ENCODE measurements at regions not wholly inside any gene's neighbourhood (a gene's known extent, or its start where the extent isn't known, plus 50 kb on each side); places are given as distances from the start of the nearest gene placed in this dataset.
"Not testable (repeated sequence)": the region's sequence is repeated elsewhere in the genome, so short reads cannot be mapped to it uniquely, and the experiment has no call there.

DNA sequence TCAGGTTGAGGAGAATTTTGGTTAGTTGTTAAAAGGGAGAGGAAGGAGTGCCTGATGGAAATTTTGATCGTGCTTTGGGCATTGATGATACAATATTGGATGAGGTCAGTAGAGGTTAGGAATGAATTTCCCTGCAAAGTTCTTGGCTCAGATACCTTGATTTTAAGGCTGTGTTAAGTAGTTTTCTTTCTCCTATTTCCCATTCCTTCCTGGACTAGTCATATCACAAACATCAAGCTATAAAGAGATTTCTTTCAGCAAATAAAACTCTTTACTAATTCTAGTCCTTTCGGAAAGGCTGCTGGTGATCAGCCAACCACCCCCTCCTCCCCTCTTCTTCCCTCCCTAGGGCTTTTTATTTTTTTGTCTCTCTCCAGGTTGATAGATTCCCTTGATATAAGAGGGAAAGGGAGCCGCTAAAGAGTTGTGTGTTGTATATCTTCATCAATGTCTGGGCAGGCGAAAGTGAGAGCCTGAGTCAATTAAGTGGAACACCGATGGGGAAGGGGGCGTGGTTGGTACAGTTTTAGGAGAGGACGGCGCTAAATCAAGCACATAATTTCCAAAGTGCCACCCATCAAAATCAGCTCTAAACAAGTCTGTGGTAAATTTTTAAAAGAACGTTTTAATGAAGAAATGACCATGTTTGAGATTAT lies 100.1 kb upstream of the PLXNA2 start:
- intact Hi-C loops (cut with micrococcal nuclease): no loop called here

DNA sequence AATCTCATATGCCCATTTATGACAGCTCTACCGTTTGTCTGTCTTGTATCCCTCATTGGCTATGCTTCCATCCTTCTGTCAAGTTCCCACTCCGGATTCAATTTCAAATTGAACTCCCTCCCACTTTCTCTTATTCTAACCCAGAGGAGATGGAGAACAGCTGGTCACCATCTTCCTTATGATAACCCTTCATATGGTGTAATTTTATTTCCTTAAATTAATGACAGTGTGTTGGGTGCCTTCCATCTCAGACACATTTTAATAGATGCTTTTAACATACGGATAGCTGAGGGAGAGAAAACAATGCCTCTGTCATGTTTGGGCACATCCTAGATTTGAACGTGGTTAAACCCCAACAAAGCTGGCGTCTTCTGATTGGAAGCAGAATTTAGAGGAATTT lies 103.0 kb upstream of the PLXNA2 start:
- intact Hi-C loops (cut with micrococcal nuclease): no loop called here

DNA sequence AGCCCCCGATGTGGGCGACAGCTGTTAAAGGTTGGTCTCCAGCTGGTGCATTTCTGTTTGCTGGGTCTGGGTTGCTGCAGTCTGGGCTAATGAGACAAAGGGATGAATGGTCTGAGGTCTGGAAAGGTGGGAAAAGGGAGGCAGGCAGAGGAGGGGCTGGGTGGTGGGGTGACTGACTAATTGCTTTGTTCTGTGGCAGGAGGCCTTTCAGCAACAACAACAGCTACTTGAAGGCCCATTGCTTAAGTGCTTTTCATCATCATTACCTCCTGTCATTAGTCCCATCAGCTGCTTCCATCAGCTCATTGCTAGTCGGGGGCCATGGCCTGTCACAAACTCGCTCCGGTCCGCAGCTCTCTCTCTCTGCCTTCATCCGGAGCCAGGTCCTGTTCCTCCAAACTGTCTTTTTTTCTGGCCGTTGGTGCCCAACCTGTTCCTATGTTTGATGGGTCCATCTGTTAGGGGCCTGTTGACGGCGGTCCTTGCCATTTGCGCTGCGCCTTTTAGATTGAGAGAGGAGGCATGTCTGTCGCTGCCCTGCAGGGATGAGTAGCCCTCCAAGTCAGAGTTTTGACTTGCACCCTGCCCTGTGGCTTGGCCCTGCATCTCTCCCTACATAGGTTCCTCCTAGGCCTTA lies 105.6 kb upstream of the PLXNA2 start:
- intact Hi-C loops (cut with micrococcal nuclease): no loop called here

- intact Hi-C loops (cut with micrococcal nuclease): no loop called here
These were observed 106.6 kb upstream of the PLXNA2 start for GRCh38 chr1:208350815-208351214.

GRCh38 chr1:208351838-208352237 lies 107.7 kb upstream of the PLXNA2 start:
- intact Hi-C loops (cut with micrococcal nuclease): no loop called here

DNA sequence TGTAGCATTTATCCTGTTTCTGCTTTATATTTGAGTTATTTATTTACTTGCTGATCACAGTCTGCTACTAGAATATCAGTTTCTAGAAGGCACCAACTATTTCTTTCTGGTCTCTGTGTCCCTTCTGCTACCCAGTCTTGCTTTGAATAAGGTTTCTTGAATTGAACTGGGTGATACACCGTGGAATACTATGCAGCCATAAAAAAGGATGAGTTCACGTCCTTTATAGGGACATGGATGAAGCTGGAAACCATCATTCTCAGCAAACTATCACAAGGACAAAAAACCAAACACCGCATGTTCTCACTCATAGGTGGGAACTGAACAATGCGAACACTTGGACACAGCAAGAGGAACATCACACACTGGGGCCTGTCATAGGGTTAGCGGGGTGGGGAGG lies 109.6 kb upstream of the PLXNA2 start:
- intact Hi-C loops (cut with micrococcal nuclease): not testable (repeated sequence)

- intact Hi-C loops (cut with micrococcal nuclease): no loop called here
These were observed 113.7 kb upstream of the PLXNA2 start for GRCh38 chr1:208357644-208358507.

GRCh38 chr1:208358651-208359050 lies 114.5 kb upstream of the PLXNA2 start:
- intact Hi-C loops (cut with micrococcal nuclease): no loop called here

DNA sequence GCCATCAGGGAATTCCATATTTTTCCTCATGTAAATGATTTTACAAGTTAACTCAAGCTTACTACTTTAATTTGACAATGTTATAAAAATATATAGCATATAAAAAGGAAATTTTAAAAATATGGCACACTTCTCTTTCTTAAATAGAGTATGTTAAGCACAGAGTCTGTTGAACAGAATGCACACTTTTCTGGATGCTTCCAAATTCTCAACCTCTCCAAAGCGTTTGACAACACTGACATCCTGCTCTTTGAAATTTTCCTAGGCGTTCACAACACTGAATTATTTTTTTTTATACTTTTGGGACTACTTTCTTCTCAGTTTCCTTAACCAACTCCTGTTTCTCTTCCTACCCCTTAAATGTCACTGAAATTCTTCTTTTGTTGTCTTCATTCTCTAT lies 117.8 kb upstream of the PLXNA2 start:
- intact Hi-C loops (cut with micrococcal nuclease): no loop called here

GRCh38 chr1:208366559-208366958 lies 122.4 kb upstream of the PLXNA2 start:
- intact Hi-C loops (cut with micrococcal nuclease): no loop called here

GRCh38 chr1:208369045-208369444 lies 124.9 kb upstream of the PLXNA2 start:
- intact Hi-C loops (cut with micrococcal nuclease): no loop called here

- intact Hi-C loops (cut with micrococcal nuclease): no loop called here
These were observed 125.5 kb upstream of the PLXNA2 start for GRCh38 chr1:208369658-208370057.

GRCh38 chr1:208374391-208374941 lies 130.3 kb upstream of the PLXNA2 start:
- intact Hi-C loops (cut with micrococcal nuclease): no loop called here

DNA sequence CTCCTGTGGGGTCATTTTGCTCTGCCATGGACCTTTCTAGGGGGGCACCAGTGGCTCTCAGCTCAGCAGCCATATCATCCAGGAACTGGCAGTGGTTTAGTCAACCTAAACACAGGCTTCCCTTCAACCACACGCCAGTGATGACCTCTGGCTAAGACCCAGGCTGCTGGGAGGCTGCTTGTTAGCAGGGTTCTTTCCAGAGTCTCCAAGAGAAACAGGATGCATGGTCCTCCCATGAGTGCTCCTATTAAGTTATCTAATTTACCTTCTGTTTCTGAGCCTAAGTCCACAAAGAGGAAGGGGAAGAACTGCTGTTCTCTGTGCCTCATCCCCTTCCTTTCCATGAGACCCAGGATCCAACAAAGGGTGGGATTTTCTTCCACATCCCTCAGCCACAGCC lies 137.3 kb upstream of the PLXNA2 start:
- intact Hi-C loops (cut with micrococcal nuclease): no loop called here

DNA sequence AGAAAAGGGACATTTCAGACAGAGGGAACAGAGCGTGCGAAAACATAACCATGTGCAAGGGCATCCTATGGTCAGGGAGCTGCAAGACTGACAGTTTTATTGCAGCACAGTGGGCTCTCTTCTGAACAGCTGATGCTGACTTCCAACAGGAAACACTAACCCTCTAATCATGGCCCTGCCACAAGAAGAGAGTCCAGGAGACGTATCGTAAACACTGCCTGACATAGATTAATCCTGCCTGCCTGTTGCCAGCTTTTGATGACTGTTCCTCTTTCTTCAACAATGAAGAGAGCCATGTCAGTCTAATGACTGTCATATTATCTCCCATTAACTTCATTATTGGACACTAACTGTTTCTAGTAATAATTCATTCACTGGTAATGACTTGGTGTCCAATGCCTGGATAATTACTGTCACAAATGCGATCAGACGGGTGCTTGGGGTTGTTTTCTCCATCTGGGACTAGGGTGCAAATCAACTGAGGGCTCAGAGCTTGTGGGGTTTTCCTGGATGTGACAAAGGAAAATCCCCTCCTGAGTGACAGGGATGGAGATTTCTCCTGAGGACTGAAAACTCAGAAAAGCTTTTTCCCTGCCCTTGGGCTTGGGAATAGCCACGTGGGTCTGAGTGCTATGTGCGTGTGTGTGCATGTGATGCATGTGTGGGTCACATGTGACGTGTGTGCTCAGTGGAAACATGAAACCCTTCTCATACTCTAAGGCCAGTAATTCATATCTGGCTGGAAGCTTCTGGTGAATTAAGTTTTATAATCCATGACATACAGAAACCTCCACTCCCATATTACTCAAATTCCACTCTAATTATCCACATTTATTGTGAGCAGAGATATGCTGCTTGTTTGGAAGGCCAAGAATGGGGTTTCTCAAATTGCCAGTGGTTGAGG lies 144.0 kb upstream of the PLXNA2 start:
- intact Hi-C loops (cut with micrococcal nuclease): no loop called here

DNA sequence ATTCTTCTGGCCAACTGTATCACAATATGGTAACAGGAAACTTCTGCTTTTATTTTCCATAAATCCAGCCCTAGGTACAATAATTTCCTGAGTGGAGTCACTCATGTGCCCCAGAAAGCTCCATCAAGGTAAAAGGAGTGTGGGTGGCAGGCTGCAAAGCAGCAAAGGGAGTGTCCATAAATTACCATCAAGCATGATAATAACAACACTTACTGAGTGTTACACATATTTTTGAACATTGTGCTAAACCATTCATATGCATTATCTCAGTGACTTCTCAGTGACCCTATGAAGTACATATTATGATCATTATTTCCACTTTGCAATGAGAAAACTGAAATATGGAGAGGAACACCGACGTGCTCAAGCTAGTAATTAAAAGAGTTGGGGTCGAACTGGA lies 149.2 kb upstream of the PLXNA2 start:
- intact Hi-C loops (cut with micrococcal nuclease): no loop called here

DNA sequence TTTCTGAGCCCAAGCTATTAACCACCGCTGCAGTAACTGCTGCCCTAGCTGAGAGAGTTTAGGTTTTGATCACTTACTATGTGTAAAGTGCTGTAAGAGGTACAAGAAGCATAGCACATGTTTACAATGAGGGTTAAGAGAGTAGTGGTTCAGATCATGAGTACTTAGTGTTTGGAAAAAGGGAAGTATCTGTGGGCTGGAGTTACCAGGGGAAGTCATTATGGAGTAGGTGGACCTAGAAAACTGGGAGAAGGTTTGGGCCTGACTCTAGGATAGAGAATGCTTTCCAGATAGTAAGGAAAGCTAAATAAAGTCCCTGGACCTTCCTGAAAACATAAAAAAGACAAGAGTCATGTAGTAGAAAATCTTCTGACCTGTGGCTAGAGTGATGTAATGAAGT lies 149.6 kb upstream of the PLXNA2 start:
- intact Hi-C loops (cut with micrococcal nuclease): no loop called here

- intact Hi-C loops (cut with micrococcal nuclease): no loop called here
These were observed 153.1 kb upstream of the PLXNA2 start for GRCh38 chr1:208397286-208397685.

DNA sequence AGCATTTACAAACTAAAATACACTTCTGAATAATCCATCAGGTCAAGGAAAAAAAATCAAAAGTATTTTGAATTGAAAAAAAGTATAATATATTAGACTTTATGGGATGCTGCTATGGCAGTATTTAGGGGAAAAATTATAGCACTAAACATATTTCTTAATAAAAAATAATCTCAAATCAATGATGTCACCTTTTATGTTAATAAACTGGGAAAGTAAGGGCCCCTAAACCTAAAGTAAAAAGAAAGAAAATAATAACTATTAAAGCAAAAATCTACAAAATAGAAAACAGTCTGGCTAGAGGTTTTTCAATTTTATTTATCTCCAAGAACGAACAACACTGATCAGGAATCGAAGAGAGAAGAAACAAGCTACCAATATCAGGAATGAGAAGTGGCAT lies 160.8 kb upstream of the PLXNA2 start:
- intact Hi-C loops (cut with micrococcal nuclease): no loop called here

DNA sequence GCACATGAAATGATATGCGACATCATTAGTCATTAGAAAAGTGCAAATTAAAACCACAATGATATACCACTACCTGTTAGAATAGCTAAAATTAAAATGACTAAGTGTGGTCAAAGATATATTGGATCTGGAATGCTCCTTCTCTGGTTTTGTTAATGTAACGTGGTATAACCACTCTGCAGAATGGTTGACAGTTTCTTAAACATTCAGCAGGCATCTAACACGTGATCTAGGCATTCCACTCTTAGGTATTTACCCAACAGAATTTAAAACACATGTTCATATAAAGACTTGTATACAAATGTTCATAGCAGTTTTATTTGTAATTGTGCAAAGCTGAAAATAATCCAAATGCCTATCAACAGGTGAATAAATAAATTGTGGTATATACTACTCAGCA lies 165.0 kb upstream of the PLXNA2 start:
- intact Hi-C loops (cut with micrococcal nuclease): no loop called here

DNA sequence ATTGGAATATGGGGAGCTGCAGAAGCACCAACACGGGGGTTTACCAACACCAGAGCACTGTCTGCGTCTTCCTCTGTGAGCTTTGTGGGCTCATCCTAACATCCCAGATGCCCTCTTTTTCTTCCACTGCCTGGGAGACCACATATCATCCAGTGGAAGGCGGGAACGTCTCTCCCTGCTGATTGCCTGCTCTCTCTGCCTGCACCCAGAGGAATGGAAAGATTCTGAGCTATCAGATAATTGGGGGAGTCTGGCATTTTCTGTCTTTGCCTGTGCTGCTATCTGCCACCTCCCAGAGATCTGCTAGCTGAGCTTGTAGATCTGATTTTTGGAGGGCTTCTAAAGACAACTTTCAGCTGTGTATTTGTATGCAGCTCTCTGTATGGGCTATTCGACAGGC lies 166.2 kb upstream of the PLXNA2 start:
- intact Hi-C loops (cut with micrococcal nuclease): no loop called here

Measured in T-helper 2 cell treated with Interferon-gamma antibody and Interleukin-4, amounts not matched to agents 100 ng/mL and 5 ng/mL, for 36 hours (primary cell).